ENCODE measurements at regions not wholly inside any gene's neighbourhood (a gene's known extent, or its start where the extent isn't known, plus 50 kb on each side); places are given as distances from the start of the nearest gene placed in this dataset.
A peak's percentile ranks its signal among the peaks of the same experiment; 100 is the strongest.
"Not testable (repeated sequence)": the region's sequence is repeated elsewhere in the genome, so short reads cannot be mapped to it uniquely, and the experiment has no call there.

DNA sequence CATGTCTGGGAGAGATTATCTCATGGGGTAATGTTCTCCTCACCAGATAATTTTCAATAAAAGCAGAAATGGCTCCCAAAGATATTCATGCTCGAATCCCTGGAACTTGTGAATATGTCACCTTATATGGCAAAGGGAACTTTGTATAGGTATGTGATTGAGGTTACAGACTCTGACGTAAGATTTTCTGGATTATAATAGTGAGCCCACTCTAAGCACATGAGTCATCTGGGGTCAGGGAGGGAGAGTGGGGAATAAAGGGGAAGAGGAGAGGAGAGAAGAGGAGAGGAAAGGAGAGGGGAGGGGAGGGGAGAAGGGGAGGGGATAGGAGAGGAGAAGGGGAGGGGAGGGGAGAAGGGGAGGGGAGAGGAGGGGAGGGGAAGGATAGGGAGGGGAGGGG lies 1193.9 kb downstream of the PLA2G4A start:
- no peak for DNase-seq (ENCODE audit: low read depth in 2 of 2)

DNA sequence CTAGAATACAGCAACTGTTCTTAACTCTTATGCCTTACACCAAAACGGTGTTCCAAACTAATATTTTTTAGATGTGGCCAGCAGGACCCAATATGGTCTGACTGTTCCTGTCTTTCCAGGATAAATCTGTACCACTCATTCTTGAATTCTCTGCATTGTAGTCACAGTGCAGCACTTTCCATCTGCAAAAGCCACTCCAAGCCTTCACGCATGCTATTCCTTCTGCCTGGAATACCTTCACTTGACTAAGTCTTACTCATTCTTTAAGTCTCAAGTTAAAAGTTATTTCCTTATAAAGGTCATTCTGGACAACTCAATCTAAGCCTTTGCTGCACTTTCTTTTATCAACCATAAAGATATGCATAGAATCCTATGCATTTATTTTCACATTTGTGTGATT lies 1194.5 kb downstream of the PLA2G4A start:
- no peak for DNase-seq (ENCODE audit: low read depth in 2 of 2)

DNA sequence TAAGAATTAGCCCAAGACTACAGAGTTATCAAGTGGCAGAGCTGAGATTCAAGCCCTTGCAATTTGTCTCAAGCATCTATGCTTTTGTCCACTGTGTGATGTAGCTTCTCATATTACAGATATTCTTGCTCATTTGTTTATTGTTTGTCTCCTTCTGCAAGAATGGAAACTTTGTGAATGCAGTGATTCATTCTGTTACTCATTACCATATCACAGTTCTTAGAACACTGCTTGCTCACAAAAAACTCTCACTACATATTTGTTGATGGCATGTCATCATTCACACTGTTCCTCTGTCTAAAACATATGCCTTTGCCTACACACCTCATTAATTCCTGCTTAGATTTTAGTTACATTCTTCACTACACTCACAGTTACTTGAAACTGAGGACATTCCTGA lies 1198.9 kb downstream of the PLA2G4A start:
- peak in 1 of 2 donors; percentile 94 for DNase-seq (ENCODE audit: low read depth in 2 of 2)

DNA sequence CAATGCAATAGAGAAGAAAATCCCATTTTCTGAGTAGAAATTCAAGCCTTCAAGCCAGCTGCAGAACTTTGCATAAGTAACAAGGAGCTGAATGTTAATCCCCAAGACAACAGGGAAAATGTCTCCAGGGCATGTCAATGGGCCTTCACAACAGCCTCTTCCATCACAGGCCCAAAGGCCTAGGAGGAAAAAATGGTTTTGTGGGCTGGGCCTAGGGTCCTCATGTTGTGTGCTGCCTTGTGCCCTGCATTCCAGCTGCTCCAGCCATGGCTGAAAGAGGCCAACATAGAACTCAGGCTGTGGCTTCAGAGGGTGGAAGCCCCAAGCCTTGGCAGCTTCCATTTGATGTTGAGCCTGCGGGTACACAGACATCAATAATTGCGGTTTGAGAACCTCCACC lies 1208.8 kb downstream of the PLA2G4A start:
- not testable (repeated sequence) for DNase-seq (ENCODE audit: low read depth in 2 of 2)

DNA sequence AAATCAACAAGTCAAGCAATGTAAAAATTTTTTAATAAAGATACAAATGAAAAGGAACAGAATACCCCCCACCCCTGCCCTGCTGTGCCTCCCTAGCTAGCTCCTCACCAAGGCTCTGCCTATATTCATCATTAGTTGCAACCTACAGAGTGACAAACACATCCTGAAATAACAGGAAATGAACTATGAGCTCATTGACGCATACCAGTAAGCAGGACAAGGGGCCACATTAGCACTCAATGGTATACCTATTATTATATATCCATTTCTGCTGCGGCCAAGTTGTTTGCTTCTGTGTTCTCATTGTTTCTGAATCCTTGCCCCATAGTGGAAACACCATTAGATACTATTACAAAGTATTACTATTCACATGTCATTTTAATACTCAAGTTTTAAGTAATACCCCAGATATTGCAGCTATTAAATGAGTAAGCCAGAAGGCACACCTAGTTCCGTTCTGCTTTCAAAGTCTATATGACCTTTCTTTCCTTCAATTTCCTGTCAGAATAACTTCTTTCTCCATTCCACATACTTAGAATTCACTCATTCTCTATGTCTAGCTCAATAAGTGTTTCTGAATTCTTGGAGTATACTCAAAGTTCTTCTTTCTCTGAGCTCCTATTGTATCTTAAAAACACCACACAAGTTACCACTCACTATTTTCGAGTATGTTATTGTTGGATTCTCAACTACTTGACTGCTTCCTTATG lies 1214.9 kb downstream of the PLA2G4A start:
- peak; percentile 78 to 90 for DNase-seq (ENCODE audit: low read depth in 2 of 2)

DNA sequence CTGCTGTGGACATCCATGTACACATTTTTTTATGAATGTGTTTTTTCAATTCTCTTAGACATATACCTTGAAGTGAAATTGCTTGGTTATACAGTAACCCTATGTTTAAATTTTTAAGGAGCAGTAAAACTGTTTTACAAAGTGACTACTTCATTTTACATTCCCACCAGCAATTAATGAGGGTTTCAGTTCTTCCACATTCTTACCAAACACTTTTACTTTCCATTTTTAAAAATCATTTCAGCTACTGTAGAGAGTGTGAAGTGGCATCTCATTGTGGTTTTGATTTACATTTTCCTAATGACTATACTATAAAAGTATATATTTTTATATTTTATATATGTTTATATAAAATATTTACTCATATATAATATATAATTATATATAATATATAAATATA lies 1221.5 kb downstream of the PLA2G4A start:
- DNase-seq (ENCODE audit: low read depth in 2 of 2), result no peak

DNA sequence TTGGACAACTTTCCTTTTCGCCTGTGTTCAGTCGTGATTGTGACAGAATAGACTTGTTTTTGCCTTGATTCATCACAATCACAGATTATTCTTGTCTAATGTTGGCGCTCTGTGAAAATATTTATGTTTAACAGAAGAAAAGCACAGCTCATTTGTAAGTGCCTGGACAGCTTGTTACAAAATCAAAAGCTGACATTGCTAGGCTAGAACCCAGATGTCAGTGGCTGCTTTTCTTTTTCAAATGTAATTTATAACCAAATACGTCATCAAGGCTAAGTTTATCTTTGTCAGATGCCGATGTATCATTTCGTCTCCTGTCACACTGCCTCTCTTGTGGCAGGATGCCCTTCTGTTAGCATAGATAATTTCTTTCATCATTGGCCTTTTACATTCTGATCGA lies 1227.3 kb downstream of the PLA2G4A start:
- DNase-seq (ENCODE audit: low read depth in 2 of 2), result peak in 1 of 2 donors; percentile 27

DNA sequence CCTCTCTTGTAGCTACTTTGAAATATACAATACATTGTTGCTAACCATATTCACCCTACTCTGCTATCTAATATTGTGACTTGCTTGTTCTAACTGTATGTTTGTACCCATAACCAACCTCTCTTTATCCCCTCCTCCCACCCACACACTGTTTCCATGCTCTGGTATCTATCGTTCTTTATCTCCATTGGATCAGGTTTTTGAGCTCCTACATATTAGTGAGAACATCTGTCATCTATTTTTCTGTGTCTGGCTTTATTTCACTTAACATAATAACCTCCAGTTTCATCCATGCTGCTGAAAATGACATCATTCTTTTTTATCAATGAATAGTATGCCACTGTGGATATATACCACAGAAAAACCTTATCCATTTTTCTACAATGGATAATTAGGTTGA lies 1230.1 kb downstream of the PLA2G4A start:
- no peak for DNase-seq (ENCODE audit: low read depth in 2 of 2)

DNA sequence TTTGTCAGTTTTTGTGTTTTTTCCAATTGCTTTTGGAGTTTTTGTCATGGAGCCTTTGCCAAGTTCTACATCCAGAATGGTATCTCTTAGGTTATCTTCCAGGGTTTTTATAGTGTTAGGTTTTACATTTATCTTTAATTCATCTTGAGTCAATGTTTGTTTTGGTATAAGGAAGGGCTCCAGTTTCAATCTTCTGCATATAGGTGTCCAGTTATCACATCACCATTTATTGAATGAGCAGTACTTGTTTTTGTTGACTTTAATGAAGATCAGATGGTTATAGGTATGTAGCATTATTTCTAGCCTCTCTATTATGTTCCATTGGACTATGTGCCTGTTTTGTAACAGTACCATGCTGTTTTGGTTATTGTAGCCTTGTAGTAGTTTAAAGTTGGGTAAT lies 1233.1 kb downstream of the PLA2G4A start:
- DNase-seq (ENCODE audit: low read depth in 2 of 2), result no peak

DNA sequence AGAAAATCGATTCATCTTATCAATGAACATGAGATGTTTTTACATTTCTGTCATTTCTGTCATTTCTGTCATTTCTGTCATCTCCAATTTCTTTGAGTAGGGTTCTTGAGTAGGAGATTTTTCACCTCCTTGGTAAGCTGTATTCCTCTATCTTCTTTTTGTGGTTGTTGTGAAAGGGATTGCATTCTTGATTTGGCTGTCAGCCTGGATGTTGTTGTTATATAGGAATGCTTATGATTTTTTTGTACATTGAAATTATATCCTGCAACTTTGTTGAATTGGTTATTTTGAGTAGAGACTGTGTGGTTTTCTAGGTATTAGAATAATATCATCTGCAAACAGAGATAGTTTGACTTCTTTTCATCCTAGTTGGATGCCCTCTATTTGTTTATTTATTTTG lies 1233.7 kb downstream of the PLA2G4A start:
- DNase-seq (ENCODE audit: low read depth in 2 of 2), result no peak

DNA sequence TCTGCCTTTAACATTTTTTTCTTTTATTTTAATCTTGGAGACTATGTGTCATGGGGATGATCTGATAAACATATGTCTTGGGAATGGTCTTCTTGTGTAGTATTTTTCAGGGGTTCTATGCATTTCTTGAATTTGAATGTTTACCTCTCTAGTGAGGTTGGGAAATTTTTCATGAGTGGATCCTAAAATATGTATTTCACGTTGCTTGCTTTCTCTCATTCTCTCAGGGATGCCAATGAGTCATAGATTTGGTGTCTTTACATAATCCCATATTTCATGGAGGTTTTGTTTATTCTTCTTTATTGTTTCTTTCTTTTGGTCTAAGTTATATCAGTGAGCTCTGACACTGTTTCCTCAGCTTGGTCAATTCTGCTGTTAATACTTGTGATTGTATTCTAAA lies 1237.2 kb downstream of the PLA2G4A start:
- DNase-seq (ENCODE audit: low read depth in 2 of 2), result peak in 1 of 2 donors; percentile 13

DNA sequence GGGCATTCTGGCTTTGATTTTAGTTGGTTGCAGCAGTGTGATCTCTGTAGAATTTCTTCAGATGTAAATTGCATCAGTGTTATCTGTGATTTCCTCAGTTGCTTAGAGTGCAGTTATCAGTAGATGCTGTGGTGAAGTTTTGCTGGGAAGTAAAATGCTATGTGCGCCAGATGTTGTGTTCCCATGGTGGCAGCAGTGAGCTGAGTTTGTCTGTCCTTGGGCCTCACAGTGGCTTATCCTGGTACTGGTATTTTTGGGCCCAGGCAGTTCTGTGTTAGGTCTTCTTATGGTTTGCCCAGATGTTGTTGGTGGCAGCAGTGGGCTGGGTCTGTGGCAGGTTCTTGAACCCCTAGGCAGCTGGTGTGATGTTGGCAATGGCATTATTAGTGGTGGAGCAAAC lies 1242.1 kb downstream of the PLA2G4A start:
- DNase-seq (ENCODE audit: low read depth in 2 of 2), result no peak

DNA sequence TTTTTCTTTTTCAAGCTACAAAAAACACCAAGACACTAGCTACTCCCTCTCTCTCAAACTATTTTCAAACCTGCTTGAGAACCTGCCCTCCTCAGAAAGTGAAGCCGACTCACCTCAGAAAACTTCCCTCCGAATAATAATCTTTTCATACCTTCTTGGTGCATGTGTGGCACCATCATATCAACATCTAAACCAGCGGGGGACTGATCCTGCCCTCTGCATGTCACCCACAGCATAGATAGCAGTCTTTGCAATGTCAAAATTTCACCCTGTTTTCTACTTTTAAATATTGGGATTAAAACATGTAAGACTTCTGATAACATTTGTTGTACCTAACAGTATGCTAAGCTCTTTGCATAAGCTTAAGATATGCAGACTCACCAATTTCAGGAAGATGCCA lies 1260.3 kb downstream of the PLA2G4A start:
- DNase-seq (ENCODE audit: low read depth in 2 of 2), result no peak

DNA sequence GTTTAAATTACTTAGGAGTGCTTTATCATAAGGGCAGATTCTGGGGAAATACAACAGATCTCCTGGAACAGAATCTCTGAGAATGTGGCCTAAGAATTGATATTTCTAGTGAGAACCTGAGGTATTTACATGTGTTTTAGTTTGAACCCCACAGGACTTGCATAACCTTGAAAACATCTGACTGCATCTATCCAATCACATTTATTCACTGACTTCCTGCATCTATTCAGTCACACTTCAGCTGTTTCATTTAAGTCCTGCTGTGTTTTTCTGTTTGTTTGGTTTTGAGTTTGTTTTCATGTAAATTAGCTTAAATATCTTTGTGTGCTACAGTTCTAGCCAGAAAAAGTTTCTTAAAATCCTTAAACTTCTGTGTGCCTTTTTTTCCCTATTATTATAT lies 1260.7 kb downstream of the PLA2G4A start:
- no peak for DNase-seq (ENCODE audit: low read depth in 2 of 2)

DNA sequence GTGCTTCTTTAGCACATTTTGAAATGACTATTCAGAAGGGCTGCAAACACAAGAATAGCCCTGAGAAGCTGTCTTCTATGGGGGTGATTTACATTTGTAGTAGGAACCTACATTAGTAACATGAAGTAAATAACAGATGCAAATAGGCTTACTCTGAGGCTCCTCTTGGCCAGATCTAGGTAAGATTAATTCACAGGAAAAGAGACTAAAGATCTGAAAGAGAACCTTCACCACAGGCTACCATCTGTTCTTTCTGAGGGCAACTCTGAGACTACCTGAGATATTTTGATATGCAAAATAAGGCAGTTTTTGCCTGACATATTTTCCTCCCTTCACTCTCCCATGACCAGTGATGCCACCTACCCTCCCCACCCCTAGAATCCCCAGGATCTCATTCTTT lies 1267.8 kb downstream of the PLA2G4A start:
- no peak for DNase-seq (ENCODE audit: low read depth in 2 of 2)

DNA sequence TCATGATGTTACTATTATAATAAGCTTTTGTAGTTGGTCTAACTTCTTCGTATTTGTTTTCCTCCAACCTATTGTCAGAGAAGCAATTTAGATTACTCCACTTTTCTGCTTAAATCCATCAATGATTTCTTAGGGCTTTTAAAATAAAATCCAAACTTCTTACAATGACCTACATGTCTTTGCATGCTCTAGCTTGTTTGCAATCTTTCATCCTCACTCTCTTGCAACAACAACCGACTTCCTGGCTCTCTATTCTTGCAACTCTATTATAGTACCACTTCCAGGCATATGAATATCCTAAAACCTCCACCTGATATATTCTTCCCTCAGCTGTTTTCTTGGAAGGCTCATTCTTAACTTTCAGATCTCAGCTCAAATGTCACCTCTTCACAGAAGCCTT lies 1288.7 kb downstream of the PLA2G4A start:
- DNase-seq (ENCODE audit: low read depth in 2 of 2), result no peak

DNA sequence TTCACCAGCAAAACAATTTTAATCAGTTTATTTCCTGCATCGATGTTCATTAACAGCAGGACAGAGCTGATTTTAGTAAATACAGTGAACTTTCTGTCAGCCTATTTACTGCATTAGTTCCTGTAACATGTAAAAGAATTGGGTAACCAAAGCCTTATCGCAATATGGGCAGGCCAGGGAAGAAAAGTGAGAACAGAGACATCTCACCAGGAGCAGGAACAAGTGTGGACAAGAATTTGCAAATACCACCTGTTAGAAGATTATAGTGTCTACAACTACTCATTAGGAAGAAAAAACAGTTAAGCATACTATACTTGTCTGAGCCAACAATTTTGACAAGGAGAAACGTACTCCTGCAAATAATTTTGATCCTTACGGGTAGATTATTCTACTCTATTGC lies 1293.9 kb downstream of the PLA2G4A start:
- no peak for DNase-seq (ENCODE audit: low read depth in 2 of 2)

DNA sequence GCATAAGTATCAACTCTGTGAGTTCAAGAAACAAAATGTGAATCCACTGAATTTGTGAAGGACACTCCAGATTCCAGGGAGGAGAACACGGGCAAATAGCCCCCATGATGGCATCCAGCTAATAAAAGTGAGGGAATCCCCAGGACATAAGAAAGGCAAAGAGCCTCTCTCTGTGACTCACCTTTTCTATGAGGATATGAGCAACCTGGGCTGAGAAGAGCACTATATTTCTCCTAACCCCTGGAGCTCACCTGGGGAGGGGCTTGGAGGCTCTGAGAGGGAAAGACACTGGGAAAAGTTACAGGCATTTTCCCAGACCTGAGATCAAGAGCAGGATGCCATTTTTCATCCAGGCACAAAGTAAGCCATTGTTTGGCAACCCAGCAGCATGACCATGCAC lies 1298.8 kb downstream of the PLA2G4A start:
- no peak for DNase-seq (ENCODE audit: low read depth in 2 of 2)

DNA sequence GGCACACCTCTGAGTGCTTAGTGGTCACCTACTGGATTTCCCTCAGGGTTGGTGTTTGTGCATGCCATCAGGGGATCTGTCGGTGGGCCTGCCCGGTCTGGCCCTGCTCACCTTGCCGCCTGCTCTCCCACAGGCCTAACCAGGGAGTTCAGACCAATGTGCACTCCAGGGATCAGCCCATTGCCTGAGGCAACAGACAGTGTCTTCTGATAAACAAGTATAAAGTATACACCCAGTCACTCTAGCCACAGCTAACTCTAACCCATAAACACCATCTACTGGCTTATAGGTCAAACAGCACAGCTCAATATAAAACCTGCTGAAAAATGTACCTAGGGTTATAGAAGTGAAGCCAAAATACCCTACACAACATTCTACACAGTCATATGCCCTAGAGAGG lies 1300.0 kb downstream of the PLA2G4A start:
- peak; percentile 20 to 25 for DNase-seq (ENCODE audit: low read depth in 2 of 2)

DNA sequence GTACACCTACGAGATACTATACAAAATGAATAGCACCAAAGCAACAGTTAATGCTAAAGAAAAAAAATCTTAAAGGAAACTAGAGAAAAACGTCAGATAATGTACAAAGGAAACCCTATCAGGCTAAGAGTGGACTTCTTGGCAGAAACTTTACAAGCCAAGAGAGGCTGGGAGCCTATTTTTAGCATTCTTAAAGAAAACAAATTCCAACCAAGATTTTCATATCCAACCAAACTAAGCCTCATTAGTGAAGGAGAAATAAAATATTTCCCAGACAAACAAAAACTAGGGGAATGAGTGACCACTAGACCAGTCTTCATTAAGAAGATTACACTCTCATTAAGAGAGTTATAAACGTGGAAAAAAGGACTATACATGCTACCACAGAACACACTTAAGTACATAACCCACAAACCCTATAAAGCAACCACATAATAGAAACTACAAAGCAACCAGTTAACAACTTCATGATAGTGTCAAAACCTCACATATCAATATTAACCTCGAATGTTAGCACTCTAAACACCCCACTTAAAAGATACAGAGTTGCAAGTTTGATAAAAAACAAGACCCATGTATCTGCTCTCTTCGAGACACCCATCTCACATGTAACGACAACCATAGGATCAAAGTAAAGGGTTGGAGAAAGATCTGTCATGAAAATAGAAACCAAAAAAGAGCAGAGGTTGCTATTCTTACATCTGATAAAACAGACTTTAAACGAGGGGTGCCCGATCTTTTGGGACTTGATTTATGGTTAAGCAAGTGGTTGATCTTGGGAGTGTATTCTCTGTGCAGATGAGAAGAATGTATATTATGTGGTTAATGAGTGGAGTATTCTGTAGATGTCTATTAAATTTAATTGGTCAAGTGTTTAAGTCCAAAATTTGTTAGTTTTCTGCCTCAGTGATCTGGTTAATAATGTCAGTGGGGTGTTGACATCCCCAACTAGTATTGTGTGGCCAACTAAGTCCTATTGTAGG lies 1301.4 kb downstream of the PLA2G4A start:
- DNase-seq (ENCODE audit: low read depth in 2 of 2), result peak in 1 of 2 donors; percentile 13

DNA sequence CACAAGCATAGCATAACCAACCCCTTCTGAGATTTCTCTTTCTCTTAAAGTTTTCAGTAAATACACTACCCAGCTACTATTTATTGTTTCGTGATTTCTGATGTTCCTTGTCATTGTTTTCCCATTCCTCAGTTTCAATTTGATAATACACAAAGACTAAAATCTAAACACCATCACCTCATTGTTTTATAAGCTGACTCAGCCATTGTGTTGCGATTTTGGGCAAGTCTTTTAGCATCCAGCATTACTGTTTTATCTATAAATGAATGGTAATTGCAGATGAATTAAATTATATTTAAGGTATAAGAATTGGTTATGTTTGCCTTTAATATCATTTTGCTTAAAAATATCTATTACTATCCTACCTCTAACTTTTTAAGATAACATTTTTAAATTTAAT lies 1308.5 kb downstream of the PLA2G4A start:
- no peak for DNase-seq (ENCODE audit: low read depth in 2 of 2)

DNA sequence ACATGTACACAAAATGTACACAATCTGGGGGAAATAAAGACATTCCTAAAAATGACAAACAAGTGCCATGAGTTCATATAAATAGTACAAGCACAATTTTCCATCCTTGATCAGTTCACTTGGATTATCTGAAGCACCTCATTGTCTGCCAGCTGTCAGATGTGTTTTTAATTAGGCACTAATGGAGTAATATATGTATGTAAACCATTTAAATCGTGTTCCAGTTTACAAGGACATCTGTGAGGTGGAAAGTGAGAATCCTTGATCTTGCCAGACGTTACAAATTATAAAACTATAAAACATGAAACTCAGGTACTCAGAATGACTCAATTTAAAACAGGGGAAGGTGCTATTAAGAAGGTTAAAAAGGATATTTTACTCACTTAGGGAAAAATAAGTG lies 1312.2 kb downstream of the PLA2G4A start:
- no peak for DNase-seq (ENCODE audit: low read depth in 2 of 2)

DNA sequence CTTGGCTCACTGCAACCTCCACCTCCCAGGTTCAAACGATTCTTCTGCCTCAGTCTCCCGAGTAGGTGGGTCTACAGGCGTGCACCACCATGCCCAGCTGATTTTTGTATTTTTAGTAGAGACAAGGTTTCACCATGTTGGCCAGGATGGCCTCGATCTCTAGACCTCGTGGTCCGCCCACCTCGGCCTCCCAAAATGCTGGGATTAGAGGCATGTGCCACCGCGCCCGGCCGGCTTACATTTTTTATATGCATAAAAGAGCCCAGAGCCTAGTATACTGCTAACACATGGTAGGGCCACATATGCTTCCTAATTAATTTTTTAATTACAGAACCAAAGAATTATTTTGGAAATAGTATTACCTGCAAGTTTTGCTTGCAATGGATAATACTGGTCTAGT lies 1325.4 kb downstream of the PLA2G4A start:
- no peak for DNase-seq (ENCODE audit: low read depth in 2 of 2)
